ENCODE measurements at regions not wholly inside any gene's neighbourhood (a gene's known extent, or its start where the extent isn't known, plus 50 kb on each side); places are given as distances from the start of the nearest gene placed in this dataset.

GRCh38 chr6:761997-762396, 69.1 kb upstream of the EXOC2 start:
- TF ChIP-seq EZH2 (IDR thresholded peaks at IDR 0.05) (no peak), CTCF (IDR thresholded peaks at IDR 0.05) (no peak), EZH2phosphoT487 (IDR thresholded peaks at IDR 0.05) (no peak)
